SU-DHL-6 (cell line): ENCODE measurements at regions not wholly inside any gene's neighbourhood (a gene's known extent, or its start where the extent isn't known, plus 50 kb on each side); places are given as distances from the start of the nearest gene placed in this dataset.

Experiments used
- CTCF ChIP-seq: fragments of 200-600 bp; sonication (generic); IDR thresholded peaks from one replicate; pipeline ENCODE4 v1.5.1; 2017; ENCODE audit warnings: antibody characterized with exemption, mild to moderate bottlenecking, low read length, moderate library complexity; ENCODE audit not compliant: insufficient read depth, poor library complexity, severe bottlenecking
- EZH2phosphoT487 ChIP-seq: fragments of 200-600 bp; sonication (generic), shearing (Covaris generic); conservative IDR thresholded peaks from 2 replicates; pipeline ENCODE4 v1.6.1; 2018; ENCODE audit warnings: mild to moderate bottlenecking, antibody characterized with exemption, low read length, moderate library complexity, mixed read lengths

- no peak for TF ChIP-seq EZH2phosphoT487
- TF ChIP-seq CTCF = no peak
These were observed 1109.0 kb downstream of the EFNB2 start for GRCh38 chr13:105426441-105426840.
